Choroid plexus epithelial cell (primary cell): ENCODE measurements at regions not wholly inside any gene's neighbourhood (a gene's known extent, or its start where the extent isn't known, plus 50 kb on each side); places are given as distances from the start of the nearest gene placed in this dataset.

Experiments used
- DNase-seq: peaks from one replicate; pipeline ENCODE4 v3.0.0-alpha.2; 2010; ENCODE audit warnings: low read depth
- H3K4me3 ChIP-seq: 2 replicates; pipeline ENCODE4 v1.5.1; 2011; ENCODE audit warnings: low read depth, mild to moderate bottlenecking, control low read depth, low read length, moderate library complexity
- TF ChIP-seq, protein P1 (sequence below): conservative IDR thresholded peaks from 2 replicates; pipeline ENCODE4 v1.5.1; 2011; ENCODE audit warnings: low read depth, mild to moderate bottlenecking, control low read depth, inconsistent platforms, low read length, moderate library complexity

DNA sequence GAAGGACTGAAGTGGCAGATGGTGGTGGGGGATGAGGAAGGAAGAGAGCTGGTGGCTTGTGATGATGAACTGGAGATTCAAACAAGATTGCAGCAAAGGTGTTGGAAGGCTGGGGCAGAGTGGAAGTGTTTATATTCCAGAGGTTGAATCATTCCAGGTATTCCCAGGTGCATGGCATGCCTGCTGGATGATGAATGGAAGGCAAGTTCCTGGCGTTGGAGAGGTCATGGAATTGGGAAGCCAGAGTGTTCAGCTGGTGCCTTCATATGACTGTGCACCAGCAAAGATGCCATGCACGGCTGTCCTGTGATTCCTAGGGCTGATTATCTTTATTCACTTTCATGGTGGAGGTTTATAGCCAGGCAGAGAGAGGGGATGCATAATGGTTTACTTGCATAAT, 135.8 kb upstream of the PUDP start:
- no peak for DNase-seq
- no peak overlapping the region for H3K4me3 ChIP-seq
- TF ChIP-seq, protein P1, sequence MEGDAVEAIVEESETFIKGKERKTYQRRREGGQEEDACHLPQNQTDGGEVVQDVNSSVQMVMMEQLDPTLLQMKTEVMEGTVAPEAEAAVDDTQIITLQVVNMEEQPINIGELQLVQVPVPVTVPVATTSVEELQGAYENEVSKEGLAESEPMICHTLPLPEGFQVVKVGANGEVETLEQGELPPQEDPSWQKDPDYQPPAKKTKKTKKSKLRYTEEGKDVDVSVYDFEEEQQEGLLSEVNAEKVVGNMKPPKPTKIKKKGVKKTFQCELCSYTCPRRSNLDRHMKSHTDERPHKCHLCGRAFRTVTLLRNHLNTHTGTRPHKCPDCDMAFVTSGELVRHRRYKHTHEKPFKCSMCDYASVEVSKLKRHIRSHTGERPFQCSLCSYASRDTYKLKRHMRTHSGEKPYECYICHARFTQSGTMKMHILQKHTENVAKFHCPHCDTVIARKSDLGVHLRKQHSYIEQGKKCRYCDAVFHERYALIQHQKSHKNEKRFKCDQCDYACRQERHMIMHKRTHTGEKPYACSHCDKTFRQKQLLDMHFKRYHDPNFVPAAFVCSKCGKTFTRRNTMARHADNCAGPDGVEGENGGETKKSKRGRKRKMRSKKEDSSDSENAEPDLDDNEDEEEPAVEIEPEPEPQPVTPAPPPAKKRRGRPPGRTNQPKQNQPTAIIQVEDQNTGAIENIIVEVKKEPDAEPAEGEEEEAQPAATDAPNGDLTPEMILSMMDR, result no peak

DNA sequence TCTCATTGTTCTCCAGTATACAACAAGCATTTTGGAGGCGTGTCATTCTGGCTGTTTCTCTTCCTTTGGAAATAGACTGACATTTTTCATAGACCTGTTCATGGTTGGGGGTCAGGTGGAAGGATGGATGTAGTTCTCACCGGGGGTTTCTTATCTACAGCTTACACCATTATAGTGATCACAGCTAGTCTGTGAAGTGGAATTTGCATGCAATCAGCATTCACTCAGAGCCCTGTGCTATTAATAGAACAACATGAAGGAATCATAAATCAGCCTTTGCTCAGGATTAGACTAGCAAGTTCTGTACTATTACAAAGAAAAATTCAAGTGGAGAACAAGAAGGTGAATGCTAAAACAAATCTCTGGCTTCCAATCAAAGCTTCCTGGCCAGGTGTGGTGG, 132.6 kb upstream of the PUDP start:
- TF ChIP-seq, protein P1, result no peak
- H3K4me3 ChIP-seq, result no peak overlapping the region
- DNase-seq, result no peak

- TF ChIP-seq, protein P1, result no peak
These were observed 124.4 kb upstream of the PUDP start for GRCh38 chrX:7272346-7272745.

DNA sequence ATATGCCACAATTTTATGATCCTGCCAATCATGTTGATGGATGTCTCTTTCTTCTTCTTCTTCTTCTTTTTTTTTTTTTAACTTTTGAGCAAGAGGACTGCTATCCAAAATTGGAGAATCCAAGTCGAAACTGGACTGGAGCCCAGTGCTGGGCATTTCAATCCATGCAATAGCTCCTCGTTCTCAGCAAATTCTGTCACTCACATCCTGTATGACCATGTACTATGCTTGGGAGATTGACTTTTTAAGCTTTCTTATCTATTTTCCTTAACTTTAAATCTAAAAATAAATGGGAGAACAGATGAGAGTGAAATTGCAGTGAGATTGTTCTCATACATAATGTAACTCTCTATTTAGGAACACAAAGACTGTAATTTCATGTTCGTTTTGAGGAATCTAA, 123.0 kb upstream of the PUDP start:
- H3K4me3 ChIP-seq, result no peak overlapping the region
- TF ChIP-seq, protein P1, result no peak
- no peak for DNase-seq

More at GRCh38 chrX:7272346-7272745, 124.4 kb upstream of the PUDP start:
- H3K4me3 ChIP-seq, result no peak overlapping the region
- no peak for DNase-seq

DNA sequence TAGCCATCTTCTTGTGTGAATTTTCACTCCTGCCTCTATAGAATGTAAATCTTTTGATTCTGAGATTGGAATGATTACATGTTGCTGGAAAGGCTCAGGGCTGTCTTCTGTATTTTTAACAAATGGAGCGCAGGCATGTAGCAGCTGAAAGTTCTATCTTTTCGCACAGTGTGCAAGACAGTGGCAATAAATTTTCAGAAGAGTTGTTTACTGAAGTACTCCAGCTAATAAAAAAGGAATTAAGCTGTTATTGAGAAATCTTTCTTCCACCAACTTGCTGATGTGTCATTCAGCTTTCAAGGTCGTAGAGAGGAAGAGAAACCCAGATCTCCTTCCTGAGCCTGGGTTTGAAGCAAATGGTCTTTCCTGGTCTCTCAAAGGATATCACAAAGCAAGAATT, 122.0 kb upstream of the PUDP start:
- no peak overlapping the region for H3K4me3 ChIP-seq
- TF ChIP-seq, protein P1, result no peak
- DNase-seq, result no peak

- no peak for DNase-seq
- H3K4me3 ChIP-seq, result no peak overlapping the region
- TF ChIP-seq, protein P1, result no peak
These were observed 121.6 kb upstream of the PUDP start for GRCh38 chrX:7269589-7269988.

DNA sequence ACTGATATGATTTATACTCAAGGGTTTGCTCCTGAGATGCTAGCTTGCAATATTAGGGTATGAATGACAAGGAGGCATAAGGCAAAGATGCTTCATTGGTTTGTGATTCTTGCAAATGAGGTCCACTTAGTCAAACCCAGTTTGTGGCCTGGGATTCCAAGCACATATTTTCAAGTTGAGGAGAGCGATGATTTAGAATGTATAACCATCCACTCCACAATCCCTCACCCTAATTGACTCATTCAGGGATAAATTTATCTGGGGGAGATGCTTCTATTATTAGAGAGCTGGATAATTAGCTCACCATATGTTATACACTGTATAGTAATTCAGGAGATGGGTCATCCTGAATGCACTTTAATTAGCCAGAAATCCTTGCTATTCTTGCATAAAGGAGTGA, 118.3 kb upstream of the PUDP start:
- TF ChIP-seq, protein P1, result no peak

More for the DNA sequence above, 118.3 kb upstream of the PUDP start:
- no peak overlapping the region for H3K4me3 ChIP-seq
- DNase-seq, result no peak
